ENCODE measurements at regions not wholly inside any gene's neighbourhood (a gene's known extent, or its start where the extent isn't known, plus 50 kb on each side); places are given as distances from the start of the nearest gene placed in this dataset.

DNA sequence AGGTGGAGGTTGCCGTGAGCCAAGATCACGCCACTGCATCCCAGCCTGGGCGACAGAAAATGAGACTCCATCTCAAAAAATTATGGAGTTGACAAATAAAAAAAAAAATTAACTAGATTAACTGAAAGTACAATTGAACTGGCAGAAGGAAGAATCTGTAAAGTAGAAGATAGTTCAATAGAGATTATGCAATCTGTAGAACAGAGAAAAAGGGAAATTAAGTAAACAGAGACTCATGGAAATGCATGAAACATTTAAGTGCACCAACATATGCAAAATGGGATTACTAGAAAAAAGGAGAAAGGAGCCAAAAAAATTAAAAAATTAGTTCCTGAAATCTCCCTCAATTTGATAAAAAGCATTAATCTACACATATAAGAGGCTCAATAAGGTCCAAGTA, 188.8 kb upstream of the KHDRBS2 start:
- in situ Hi-C loops (cut with MboI) = no loop called here
- H3K36me3 ChIP-seq (ENCODE audit: control insufficient read depth, insufficient read depth, low read length) = no peaks in the 10 kb centered on the region
- no peak overlapping the region for H3K4me2 ChIP-seq (ENCODE audit: insufficient read depth, low read length)
- no peaks in the 10 kb centered on the region for H3K79me2 ChIP-seq (ENCODE audit: control insufficient read depth, insufficient read depth, low read length)
- no peak overlapping the region for H2AFZ ChIP-seq (ENCODE audit: low read depth, low read length)
- FAIRE-seq (no peak), DNase-seq (ENCODE audit: extremely low read depth in 1 of 4, low spot score in 3 of 4) (no peak), ATAC-seq (no peak)
- H3K9ac ChIP-seq (ENCODE audit: insufficient read depth in 1 of 2, low read depth in 2 of 2, low read length in 2 of 2) = no peak overlapping the region
- no peaks in the 10 kb centered on the region for H3K27me3 ChIP-seq (ENCODE audit: control insufficient read depth in 2 of 2, insufficient read depth in 2 of 2, low read length in 2 of 2)
- H3K9me1 ChIP-seq (ENCODE audit: control insufficient read depth, insufficient read depth, low read length) = no peaks in the 10 kb centered on the region
- no peaks in the 10 kb centered on the region for H3K9me3 ChIP-seq (replicated peaks; ENCODE audit: control insufficient read depth, insufficient read depth, low read depth, low read length)
- POLR2A ChIA-PET = no interaction called here
- TF ChIP-seq TAF9B (IDR thresholded peaks at IDR 0.05; ENCODE audit: partially characterized antibody) = no peak
- TF ChIP-seq CSDE1 (IDR thresholded peaks at IDR 0.05) = no peak
- no peak for TF ChIP-seq EP300 (IDR thresholded peaks at IDR 0.05; ENCODE audit: low read length)
- TF ChIP-seq ZNF263 (CRISPR knock-in tag; IDR thresholded peaks at IDR 0.05; ENCODE audit: borderline replicate concordance) = no peak
- no peak for TF ChIP-seq GTF2A2 (tag; IDR thresholded peaks at IDR 0.05)
- TF ChIP-seq MAZ (CRISPR knock-in tag; conservative IDR thresholded peaks at IDR 0.05 in 1 of 2, IDR thresholded peaks at IDR 0.05 in 1 of 2) = no peak
- TF ChIP-seq, protein P1, sequence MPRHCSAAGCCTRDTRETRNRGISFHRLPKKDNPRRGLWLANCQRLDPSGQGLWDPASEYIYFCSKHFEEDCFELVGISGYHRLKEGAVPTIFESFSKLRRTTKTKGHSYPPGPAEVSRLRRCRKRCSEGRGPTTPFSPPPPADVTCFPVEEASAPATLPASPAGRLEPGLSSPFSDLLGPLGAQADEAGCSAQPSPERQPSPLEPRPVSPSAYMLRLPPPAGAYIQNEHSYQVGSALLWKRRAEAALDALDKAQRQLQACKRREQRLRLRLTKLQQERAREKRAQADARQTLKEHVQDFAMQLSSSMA (CRISPR knock-in tag; IDR thresholded peaks at IDR 0.05) = no peak
- intact Hi-C loops (cut with micrococcal nuclease) = no loop called here
- no peaks in the 10 kb centered on the region for H3K4me1 ChIP-seq (replicated peaks in 1 of 2; ENCODE audit: control insufficient read depth in 2 of 2, insufficient read depth in 2 of 2, low read length in 2 of 2)
- H3K27ac ChIP-seq (ENCODE audit: extremely low read depth, low read depth, low read length) = no peak overlapping the region
- no TSS peak for BruUV-seq (replicated peaks)
- H3K4me3 ChIP-seq = no peak overlapping the region
- CTCF ChIA-PET (ENCODE audit: low intra/inter-chr PET ratio) = no interaction called here
- H4K20me1 ChIP-seq (replicated peaks; ENCODE audit: control insufficient read depth, insufficient read depth, low read length) = no peaks in the 10 kb centered on the region
- WGBS (ENCODE audit: insufficient coverage, low coverage, missing lambda C conversion rate) = 0% methylated on average over 3 of the region's 3 CpGs

DNA sequence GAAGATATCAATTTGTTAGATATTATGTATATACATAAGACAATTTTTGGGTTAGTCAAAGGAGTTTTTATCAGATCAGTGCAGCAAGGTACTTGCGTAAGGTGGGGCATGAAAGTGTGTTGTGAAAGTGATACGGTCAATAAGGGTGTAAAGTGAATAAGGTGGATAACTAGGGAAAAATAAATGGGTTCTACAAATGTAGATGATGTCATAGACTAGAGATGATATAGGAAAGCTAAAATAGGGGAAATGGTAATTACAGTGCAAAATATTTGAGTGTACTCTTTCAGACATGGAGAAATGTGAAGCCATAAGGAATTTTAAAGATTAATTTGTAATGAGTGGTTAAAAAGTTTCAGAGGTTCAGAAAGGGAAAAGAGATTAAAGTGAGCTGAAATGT, 180.6 kb upstream of the KHDRBS2 start:
- in situ Hi-C loops (cut with MboI) = no loop called here
- intact Hi-C loops (cut with micrococcal nuclease) = no loop called here
- no peak overlapping the region for H2AFZ ChIP-seq (ENCODE audit: low read depth, low read length)
- ATAC-seq (no peak), DNase-seq (ENCODE audit: extremely low read depth in 1 of 4, low spot score in 3 of 4) (no peak), FAIRE-seq (no peak)
- no peaks in the 10 kb centered on the region for H3K4me1 ChIP-seq (replicated peaks in 1 of 2; ENCODE audit: control insufficient read depth in 2 of 2, insufficient read depth in 2 of 2, low read length in 2 of 2)
- no peak overlapping the region for H3K4me2 ChIP-seq (ENCODE audit: insufficient read depth, low read length)
- WGBS (ENCODE audit: insufficient coverage, low coverage, missing lambda C conversion rate) = 4% methylated on average over 2 of the region's 2 CpGs
- no TSS peak for BruUV-seq (replicated peaks)
- no peaks in the 10 kb centered on the region for H3K79me2 ChIP-seq (ENCODE audit: control insufficient read depth, insufficient read depth, low read length)
- H3K9ac ChIP-seq (ENCODE audit: insufficient read depth in 1 of 2, low read depth in 2 of 2, low read length in 2 of 2) = no peak overlapping the region
- POLR2A ChIA-PET = no interaction called here
- no peak overlapping the region for H3K4me3 ChIP-seq
- H4K20me1 ChIP-seq (replicated peaks; ENCODE audit: control insufficient read depth, insufficient read depth, low read length) = no peaks in the 10 kb centered on the region
- no peaks in the 10 kb centered on the region for H3K27me3 ChIP-seq (ENCODE audit: control insufficient read depth in 2 of 2, insufficient read depth in 2 of 2, low read length in 2 of 2)
- H3K9me3 ChIP-seq (replicated peaks; ENCODE audit: control insufficient read depth, insufficient read depth, low read depth, low read length) = no peaks in the 10 kb centered on the region
- H3K27ac ChIP-seq (ENCODE audit: extremely low read depth, low read depth, low read length) = no peak overlapping the region
- no peaks in the 10 kb centered on the region for H3K9me1 ChIP-seq (ENCODE audit: control insufficient read depth, insufficient read depth, low read length)
- CTCF ChIA-PET (ENCODE audit: low intra/inter-chr PET ratio) = no interaction called here
- no peaks in the 10 kb centered on the region for H3K36me3 ChIP-seq (ENCODE audit: control insufficient read depth, insufficient read depth, low read length)
- TF ChIP-seq SRSF7 (optimal IDR thresholded peaks at IDR 0.05; ENCODE audit: low read depth, low read length) (no peak), POLR2H (tag; IDR thresholded peaks at IDR 0.05; ENCODE audit: low read depth) (no peak), FUS (optimal IDR thresholded peaks at IDR 0.05; ENCODE audit: low read depth, low read length) (no peak), NFRKB (IDR thresholded peaks at IDR 0.05; ENCODE audit: low read depth) (no peak), MXI1 (IDR thresholded peaks at IDR 0.05; ENCODE audit: low read depth, low read length) (no peak)
- TF ChIP-seq, protein P2, sequence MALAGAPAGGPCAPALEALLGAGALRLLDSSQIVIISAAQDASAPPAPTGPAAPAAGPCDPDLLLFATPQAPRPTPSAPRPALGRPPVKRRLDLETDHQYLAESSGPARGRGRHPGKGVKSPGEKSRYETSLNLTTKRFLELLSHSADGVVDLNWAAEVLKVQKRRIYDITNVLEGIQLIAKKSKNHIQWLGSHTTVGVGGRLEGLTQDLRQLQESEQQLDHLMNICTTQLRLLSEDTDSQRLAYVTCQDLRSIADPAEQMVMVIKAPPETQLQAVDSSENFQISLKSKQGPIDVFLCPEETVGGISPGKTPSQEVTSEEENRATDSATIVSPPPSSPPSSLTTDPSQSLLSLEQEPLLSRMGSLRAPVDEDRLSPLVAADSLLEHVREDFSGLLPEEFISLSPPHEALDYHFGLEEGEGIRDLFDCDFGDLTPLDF (CRISPR knock-in tag; IDR thresholded peaks at IDR 0.05) = no peak

Measured in K562 (cell line).